ENCODE measurements at regions not wholly inside any gene's neighbourhood (a gene's known extent, or its start where the extent isn't known, plus 50 kb on each side); places are given as distances from the start of the nearest gene placed in this dataset.

GRCh38 chr2:66903745-66904465 lies 469.0 kb downstream of the MEIS1 start:
- DNase-seq (ENCODE audit: missing footprints) = no peak
- ATAC-seq = no peak
- intact Hi-C loops (cut with DNase I) = no loop called here

GRCh38 chr2:66915237-66915636 lies 480.3 kb downstream of the MEIS1 start:
- intact Hi-C loops (cut with DNase I) = no loop called here
- ATAC-seq (no peak), DNase-seq (ENCODE audit: missing footprints) (no peak)

GRCh38 chr2:66919286-66919685 lies 477.8 kb upstream of the ETAA1 start:
- intact Hi-C loops (cut with DNase I) = no loop called here
- DNase-seq (ENCODE audit: missing footprints) (no peak), ATAC-seq (no peak)

GRCh38 chr2:66920415-66920814 lies 476.7 kb upstream of the ETAA1 start:
- ATAC-seq = no peak
- intact Hi-C loops (cut with DNase I) = no loop called here
- no peak for DNase-seq (ENCODE audit: missing footprints)

GRCh38 chr2:66925128-66925527 lies 472.0 kb upstream of the ETAA1 start:
- intact Hi-C loops (cut with DNase I) = no loop called here
- DNase-seq (ENCODE audit: missing footprints) (no peak), ATAC-seq (no peak)

GRCh38 chr2:66926594-66927112 lies 470.5 kb upstream of the ETAA1 start:
- intact Hi-C loops (cut with DNase I) = no loop called here
- no peak for ATAC-seq
- no peak for DNase-seq (ENCODE audit: missing footprints)

- DNase-seq (ENCODE audit: missing footprints) (peak; percentile 71), ATAC-seq (no peak)
These were observed 467.3 kb upstream of the ETAA1 start for GRCh38 chr2:66929632-66930338.

GRCh38 chr2:66930339-66931220 lies 466.6 kb upstream of the ETAA1 start:
- no peak for DNase-seq (ENCODE audit: missing footprints)
- no peak for ATAC-seq
- intact Hi-C loops (cut with DNase I) = no loop called here

More at GRCh38 chr2:66929632-66930338, 467.3 kb upstream of the ETAA1 start:
- intact Hi-C loops (cut with DNase I) = no loop called here

GRCh38 chr2:66938471-66938967 lies 458.6 kb upstream of the ETAA1 start:
- intact Hi-C loops (cut with DNase I) = no loop called here
- ATAC-seq = no peak

GRCh38 chr2:66940080-66940479 lies 457.1 kb upstream of the ETAA1 start:
- no peak for ATAC-seq
- intact Hi-C loops (cut with DNase I) = no loop called here
- no peak for DNase-seq (ENCODE audit: missing footprints)

More at GRCh38 chr2:66938471-66938967, 458.6 kb upstream of the ETAA1 start:
- DNase-seq (ENCODE audit: missing footprints) = no peak

GRCh38 chr2:66948234-66948633 lies 448.9 kb upstream of the ETAA1 start:
- DNase-seq (ENCODE audit: missing footprints) (no peak), ATAC-seq (no peak)
- intact Hi-C loops (cut with DNase I) = no loop called here

GRCh38 chr2:66957198-66957597 lies 439.9 kb upstream of the ETAA1 start:
- intact Hi-C loops (cut with DNase I) = no loop called here
- ATAC-seq (no peak), DNase-seq (ENCODE audit: missing footprints) (no peak)

GRCh38 chr2:66957677-66958076 lies 439.5 kb upstream of the ETAA1 start:
- ATAC-seq (no peak), DNase-seq (ENCODE audit: missing footprints) (no peak)
- intact Hi-C loops (cut with DNase I) = no loop called here

- intact Hi-C loops (cut with DNase I) = no loop called here
- DNase-seq (ENCODE audit: missing footprints) (peak; percentile 62), ATAC-seq (no peak)
These were observed 437.0 kb upstream of the ETAA1 start for GRCh38 chr2:66960161-66960560.

- ATAC-seq (no peak), DNase-seq (ENCODE audit: missing footprints) (no peak)
- intact Hi-C loops (cut with DNase I) = no loop called here
These were observed 434.4 kb upstream of the ETAA1 start for GRCh38 chr2:66962716-66963115.

GRCh38 chr2:66966631-66967030 lies 430.5 kb upstream of the ETAA1 start:
- intact Hi-C loops (cut with DNase I) = no loop called here
- ATAC-seq = no peak
- no peak for DNase-seq (ENCODE audit: missing footprints)

- no peak for ATAC-seq
- no peak for DNase-seq (ENCODE audit: missing footprints)
- intact Hi-C loops (cut with DNase I) = no loop called here
These were observed 428.2 kb upstream of the ETAA1 start for GRCh38 chr2:66968946-66969345.

- ATAC-seq (no peak), DNase-seq (ENCODE audit: missing footprints) (no peak)
- intact Hi-C loops (cut with DNase I) = no loop called here
These were observed 416.1 kb upstream of the ETAA1 start for GRCh38 chr2:66981074-66981473.

GRCh38 chr2:66982766-66983165 lies 414.4 kb upstream of the ETAA1 start:
- ATAC-seq (no peak), DNase-seq (ENCODE audit: missing footprints) (no peak)
- intact Hi-C loops (cut with DNase I) = no loop called here
